Transverse colon (tissue), 4 donors: ENCODE measurements at regions not wholly inside any gene's neighbourhood (a gene's known extent, or its start where the extent isn't known, plus 50 kb on each side); places are given as distances from the start of the nearest gene placed in this dataset.

ENCODE experiments used
- CTCF ChIP-seq, 5 experiments: fragments of 200-600 bp in 3 of 5; fragments of 450-650 bp in 2 of 5; sonication (generic) in 3 of 5; IDR thresholded peaks; 1 replicate in 2 of 5; 2 replicates in 3 of 5; pipeline ENCODE4 v1.5.1; 2016 to 2017; ENCODE audit warnings: antibody characterized with exemption in 5 of 5, inconsistent platforms in 3 of 5, mild to moderate bottlenecking in 2 of 5, moderate library complexity in 1 of 5
- EP300 ChIP-seq: sonication (generic); formaldehyde crosslinking; IDR thresholded peaks from one replicate; pipeline ENCODE4 v1.6.1; 2017; ENCODE audit warnings: antibody characterized with exemption, low read depth
- POLR2A ChIP-seq: fragments of 450-650 bp; IDR thresholded peaks from one replicate; pipeline ENCODE4 v1.6.1; 2016; ENCODE audit warnings: antibody characterized with exemption, mild to moderate bottlenecking, moderate library complexity
- POLR2AphosphoS5 ChIP-seq, 3 donors: sonication (generic); formaldehyde crosslinking; IDR thresholded peaks; one replicate each; pipeline ENCODE4 v1.6.1; 2016; ENCODE audit warnings: antibody characterized with exemption in 3 of 3

GRCh38 chr1:242586360-242586680 is 61.8 kb upstream of the PLD5 start:
- TF ChIP-seq CTCF (IDR thresholded peaks at IDR 0.05), result no peak
- no peak for TF ChIP-seq POLR2A
- no peak for TF ChIP-seq EP300
- no peak for TF ChIP-seq POLR2AphosphoS5 (IDR thresholded peaks at IDR 0.05)
